H1 (cell line): ENCODE measurements at regions not wholly inside any gene's neighbourhood (a gene's known extent, or its start where the extent isn't known, plus 50 kb on each side); places are given as distances from the start of the nearest gene placed in this dataset.

Experiments
- ATF3 ChIP-seq: IDR thresholded peaks from 2 replicates; pipeline ENCODE4 v1.6.1; 2011; ENCODE audit warnings: low read depth, mild to moderate bottlenecking, low read length; ENCODE audit not compliant: insufficient read depth
- PHF8 ChIP-seq: fragments of 200-600 bp; sonication (generic); conservative IDR thresholded peaks from 2 replicates; pipeline ENCODE4 v1.7.1; 2012; ENCODE audit warnings: low read depth, mild to moderate bottlenecking, inconsistent platforms, low read length, moderate library complexity
- SP4 ChIP-seq: IDR thresholded peaks from 2 replicates; pipeline ENCODE4 v1.6.1; 2012; ENCODE audit warnings: low read length, inconsistent platforms

GRCh38 chr5:135244620-135245021 is 154.4 kb downstream of the MACROH2A1 start (continued):
- no peak for TF ChIP-seq ATF3
- no peak for TF ChIP-seq SP4
- TF ChIP-seq PHF8 = no peak
